ENCODE measurements at regions not wholly inside any gene's neighbourhood (a gene's known extent, or its start where the extent isn't known, plus 50 kb on each side); places are given as distances from the start of the nearest gene placed in this dataset.
A peak's percentile ranks its signal among the peaks of the same experiment; 100 is the strongest.
"Not testable (repeated sequence)": the region's sequence is repeated elsewhere in the genome, so short reads cannot be mapped to it uniquely, and the experiment has no call there.

GRCh38 chr6:150683320-150683719, 83.6 kb downstream of the PLEKHG1 start:
- DNase-seq (ENCODE audit: low read depth), result no peak

- DNase-seq (ENCODE audit: low read depth), result no peak
These were observed 84.5 kb downstream of the PLEKHG1 start for GRCh38 chr6:150684161-150684560.

- no peak for DNase-seq (ENCODE audit: low read depth)
These were observed 85.2 kb downstream of the PLEKHG1 start for GRCh38 chr6:150684714-150685459.

GRCh38 chr6:150685860-150686259, 86.2 kb downstream of the PLEKHG1 start:
- DNase-seq (ENCODE audit: low read depth), result peak; percentile 16

GRCh38 chr6:150686566-150686965, 86.9 kb downstream of the PLEKHG1 start:
- DNase-seq (ENCODE audit: low read depth), result no peak

GRCh38 chr6:150687508-150687907, 87.8 kb downstream of the PLEKHG1 start:
- no peak for DNase-seq (ENCODE audit: low read depth)

GRCh38 chr6:150689900-150690590, 90.4 kb downstream of the PLEKHG1 start:
- DNase-seq (ENCODE audit: low read depth), result no peak

- no peak for DNase-seq (ENCODE audit: low read depth)
These were observed 91.0 kb downstream of the PLEKHG1 start for GRCh38 chr6:150690681-150691080.

GRCh38 chr6:150691463-150691862, 91.8 kb downstream of the PLEKHG1 start:
- DNase-seq (ENCODE audit: low read depth), result no peak

GRCh38 chr6:150692604-150693003, 92.9 kb downstream of the PLEKHG1 start:
- DNase-seq (ENCODE audit: low read depth), result no peak

GRCh38 chr6:150694889-150695288, 95.2 kb downstream of the PLEKHG1 start:
- DNase-seq (ENCODE audit: low read depth), result no peak

GRCh38 chr6:150695652-150696051, 96.0 kb downstream of the PLEKHG1 start:
- no peak for DNase-seq (ENCODE audit: low read depth)

- DNase-seq (ENCODE audit: low read depth), result no peak
These were observed 96.5 kb downstream of the PLEKHG1 start for GRCh38 chr6:150696190-150696589.

- not testable (repeated sequence) for DNase-seq (ENCODE audit: low read depth)
These were observed 97.2 kb downstream of the PLEKHG1 start for GRCh38 chr6:150696918-150697317.

- no peak for DNase-seq (ENCODE audit: low read depth)
These were observed 97.8 kb downstream of the PLEKHG1 start for GRCh38 chr6:150697515-150697914.

GRCh38 chr6:150698391-150698790, 98.7 kb downstream of the PLEKHG1 start:
- DNase-seq (ENCODE audit: low read depth), result no peak

- DNase-seq (ENCODE audit: low read depth), result no peak
These were observed 103.0 kb downstream of the PLEKHG1 start for GRCh38 chr6:150702675-150703074.

GRCh38 chr6:150704447-150705192, 104.9 kb downstream of the PLEKHG1 start:
- no peak for DNase-seq (ENCODE audit: low read depth)

- no peak for DNase-seq (ENCODE audit: low read depth)
These were observed 105.7 kb downstream of the PLEKHG1 start for GRCh38 chr6:150705392-150705791.

- DNase-seq (ENCODE audit: low read depth), result no peak
These were observed 110.6 kb downstream of the PLEKHG1 start for GRCh38 chr6:150710236-150710635.

GRCh38 chr6:150711061-150711460, 111.4 kb downstream of the PLEKHG1 start:
- no peak for DNase-seq (ENCODE audit: low read depth)

- DNase-seq (ENCODE audit: low read depth), result no peak
These were observed 112.2 kb downstream of the PLEKHG1 start for GRCh38 chr6:150711584-150712504.
